DND-41 (cell line): ENCODE measurements at regions not wholly inside any gene's neighbourhood (a gene's known extent, or its start where the extent isn't known, plus 50 kb on each side); places are given as distances from the start of the nearest gene placed in this dataset.

ENCODE experiments used
- ATAC-seq: fragments of 200-7000 bp; cut with Tn5 transposase; 3 replicates; pipeline ENCODE4 v1.9.1; 2021; ENCODE audit warnings: low read depth; ENCODE audit not compliant: insufficient read depth
- DNase-seq: peaks from one replicate; pipeline ENCODE4 v3.0.0-alpha.2; 2020
- H2AFZ ChIP-seq: 2 replicates; pipeline ENCODE4 v1.6.0; 2012; ENCODE audit warnings: low read depth, low read length
- H3K27ac ChIP-seq: 2 replicates; pipeline ENCODE4 v1.5.1; 2012; ENCODE audit warnings: low read length, inconsistent platforms
- H3K27me3 ChIP-seq: fragments of 200-600 bp; sonication (generic); 2 replicates; pipeline ENCODE4 v1.6.0; 2012; ENCODE audit warnings: low read length, mild to moderate bottlenecking, inconsistent platforms; ENCODE audit not compliant: insufficient read depth, poor library complexity
- H3K36me3 ChIP-seq: 2 replicates; pipeline ENCODE4 v1.5.1; 2012; ENCODE audit warnings: low read length, inconsistent platforms; ENCODE audit not compliant: insufficient read depth
- H3K4me1 ChIP-seq: 2 replicates; pipeline ENCODE4 v1.5.1; 2012; ENCODE audit warnings: mild to moderate bottlenecking, low read length; ENCODE audit not compliant: insufficient read depth
- H3K4me2 ChIP-seq: 2 replicates; pipeline ENCODE4 v1.6.0; 2012; ENCODE audit warnings: mild to moderate bottlenecking, moderate library complexity, low read length, inconsistent platforms; ENCODE audit not compliant: insufficient read depth
- H3K4me3 ChIP-seq, 2 experiments: fragments of 200-600 bp in 1 of 2; shearing (Covaris generic) in 1 of 2; 2 replicates each; pipeline ENCODE4 v1.5.1; 2012 to 2016; ENCODE audit warnings: inconsistent platforms in 2 of 2, low read length in 2 of 2, mild to moderate bottlenecking in 2 of 2, low read depth in 1 of 2, moderate library complexity in 1 of 2
- H3K79me2 ChIP-seq: 2 replicates; pipeline ENCODE4 v1.6.0; 2012; ENCODE audit warnings: low read length, inconsistent platforms; ENCODE audit not compliant: insufficient read depth
- H3K9ac ChIP-seq: 2 replicates; pipeline ENCODE4 v1.6.0; 2012; ENCODE audit warnings: low read depth, mild to moderate bottlenecking, inconsistent platforms, low read length, moderate library complexity
- H3K9me3 ChIP-seq: 2 replicates; pipeline ENCODE4 v1.5.1; 2012; ENCODE audit warnings: low read length, moderate library complexity, mild to moderate bottlenecking, inconsistent platforms; ENCODE audit not compliant: insufficient read depth, severe bottlenecking
- H4K20me1 ChIP-seq: 2 replicates; pipeline ENCODE4 v1.6.0; 2012; ENCODE audit warnings: low read length; ENCODE audit not compliant: insufficient read depth
- CTCF ChIP-seq: IDR thresholded peaks from 2 replicates; pipeline ENCODE4 v1.5.1; 2012; ENCODE audit warnings: borderline replicate concordance, low read length, moderate library complexity, mild to moderate bottlenecking; ENCODE audit not compliant: poor library complexity, severe bottlenecking; ENCODE audit errors: extremely low read depth
- EZH2 ChIP-seq: IDR thresholded peaks from 3 replicates; pipeline ENCODE4 v1.6.1; 2012; ENCODE audit warnings: borderline replicate concordance, low read depth, mild to moderate bottlenecking, moderate library complexity, low read length, inconsistent platforms; ENCODE audit not compliant: severe bottlenecking

- Histone ChIP-seq H3K79me2 (no peaks in the 10 kb centered on the region), H3K4me3 (no peak overlapping the region), H3K4me1 (no peaks in the 10 kb centered on the region)
These were observed 86.7 kb upstream of the NFIB start for GRCh38 chr9:14400658-14400995.

DNA sequence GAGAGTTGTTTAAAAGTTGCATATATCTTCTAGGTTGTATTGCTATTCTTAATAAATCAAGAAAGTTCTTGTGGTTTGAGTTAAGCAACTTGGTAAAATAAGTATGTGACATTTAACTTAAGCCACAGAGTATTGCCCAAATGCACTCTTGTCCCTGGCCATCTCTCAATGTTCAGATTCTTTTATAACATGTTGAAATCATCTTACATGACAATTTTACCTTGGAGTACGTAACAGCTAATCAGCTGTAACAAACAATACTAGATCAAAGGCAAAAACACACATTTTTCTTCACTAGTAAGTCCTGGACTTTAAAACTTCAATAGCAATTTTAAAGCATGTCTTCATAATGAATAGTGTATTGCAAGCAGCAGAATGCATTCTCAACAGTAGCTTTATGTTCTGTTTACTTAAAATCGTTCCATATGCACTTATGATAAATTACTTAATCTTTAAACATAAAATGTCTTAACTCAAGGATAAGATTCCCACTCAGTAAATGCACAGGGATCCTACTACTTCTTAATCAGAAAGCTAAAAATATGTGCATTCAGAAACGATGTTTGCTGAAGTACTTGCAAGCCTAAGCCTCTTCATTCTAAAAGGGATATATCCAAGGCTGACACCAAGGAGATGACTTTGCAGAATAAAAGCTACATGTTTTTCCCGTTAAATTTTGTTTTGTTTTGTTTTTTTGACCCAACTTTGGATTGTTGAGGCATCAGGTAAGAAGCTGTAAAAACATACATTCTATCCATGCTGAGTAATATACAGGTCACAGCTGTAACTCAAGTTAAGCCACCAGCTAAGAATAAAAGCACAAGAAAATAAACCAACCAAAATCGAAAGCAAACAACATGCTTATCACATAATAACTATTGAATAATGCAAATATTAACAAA lies 86.1 kb upstream of the NFIB start:
- Histone ChIP-seq H4K20me1 (no peaks in the 10 kb centered on the region), H3K36me3 (no peaks in the 10 kb centered on the region), H3K27me3 (no peaks in the 10 kb centered on the region), H3K27ac (no peak overlapping the region), H3K4me3 (no peak overlapping the region), H3K4me1 (no peaks in the 10 kb centered on the region), H3K9ac (no peak overlapping the region), H2AFZ (no peak overlapping the region), H3K79me2 (no peaks in the 10 kb centered on the region), H3K9me3 (no peaks in the 10 kb centered on the region), H3K4me2 (no peak overlapping the region)
- ATAC-seq (no peak), DNase-seq (no peak)
- TF ChIP-seq EZH2 (no peak), CTCF (no peak)

More at GRCh38 chr9:14400658-14400995, 86.7 kb upstream of the NFIB start:
- Histone ChIP-seq H3K36me3 (no peaks in the 10 kb centered on the region), H3K27ac (no peak overlapping the region), H3K4me2 (no peak overlapping the region), H3K27me3 (no peaks in the 10 kb centered on the region), H3K9me3 (no peaks in the 10 kb centered on the region), H4K20me1 (no peaks in the 10 kb centered on the region), H3K9ac (no peak overlapping the region), H2AFZ (no peak overlapping the region)
- TF ChIP-seq EZH2 (no peak), CTCF (no peak)
- DNase-seq (no peak), ATAC-seq (no peak)

DNA sequence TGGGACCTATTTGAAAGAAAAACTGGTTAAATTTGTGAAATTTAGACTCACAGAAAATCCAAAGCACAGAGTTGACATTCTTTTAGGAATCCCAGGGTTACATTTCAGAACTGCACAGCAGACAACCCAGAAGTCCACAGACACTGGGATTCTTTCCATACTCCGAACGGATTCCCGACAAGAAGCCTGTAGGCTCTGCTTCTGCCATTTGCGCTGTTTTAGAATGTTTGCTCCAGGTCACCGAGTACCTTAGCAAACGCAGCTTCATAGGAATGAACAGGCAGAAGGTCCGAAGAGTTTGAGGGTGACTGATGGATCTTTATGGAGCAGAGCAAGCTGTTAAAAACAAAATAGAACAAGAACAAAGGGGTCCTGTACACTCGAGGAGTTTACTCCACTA lies 84.5 kb upstream of the NFIB start:
- no peaks in the 10 kb centered on the region for H3K4me1 ChIP-seq
- no peaks in the 10 kb centered on the region for H3K36me3 ChIP-seq
- H3K4me3 ChIP-seq, result no peak overlapping the region
- no peak overlapping the region for H3K9ac ChIP-seq
- H2AFZ ChIP-seq, result no peak overlapping the region
- H3K4me2 ChIP-seq, result no peak overlapping the region
- H3K79me2 ChIP-seq, result no peaks in the 10 kb centered on the region
- no peak overlapping the region for H3K27ac ChIP-seq
- DNase-seq (no peak), ATAC-seq (no peak)
- no peak for TF ChIP-seq CTCF
- TF ChIP-seq EZH2, result no peak
- H3K9me3 ChIP-seq, result no peaks in the 10 kb centered on the region
- H4K20me1 ChIP-seq, result no peaks in the 10 kb centered on the region
- no peaks in the 10 kb centered on the region for H3K27me3 ChIP-seq
